GM19035 (cell line): ENCODE measurements at regions not wholly inside any gene's neighbourhood (a gene's known extent, or its start where the extent isn't known, plus 50 kb on each side); places are given as distances from the start of the nearest gene placed in this dataset.
"Not testable (repeated sequence)": the region's sequence is repeated elsewhere in the genome, so short reads cannot be mapped to it uniquely, and the experiment has no call there.

Experiments used
- ATAC-seq: cut with Tn5 transposase; IDR thresholded peaks from one replicate; pipeline ENCODE4 v1.9.1; 2021; ENCODE audit not compliant: unreplicated experiment

DNA sequence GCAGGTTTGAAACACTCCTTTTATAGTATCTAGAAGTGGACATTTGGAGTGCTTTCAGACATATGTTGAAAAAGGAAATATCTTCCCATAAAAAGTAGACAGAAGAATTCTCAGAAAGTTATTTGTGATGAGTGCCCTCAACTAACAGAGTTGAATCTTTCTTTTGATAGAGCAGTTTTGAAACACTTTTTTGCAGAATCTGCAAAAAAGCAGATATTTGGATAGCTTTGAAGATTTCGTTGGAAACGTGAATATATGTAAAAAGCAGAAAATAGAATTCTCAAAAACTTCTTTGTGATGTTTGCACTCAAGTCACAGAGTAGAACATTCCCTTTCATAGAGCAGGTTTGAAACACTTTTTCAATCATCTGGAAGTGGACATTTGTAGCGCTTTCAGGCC lies 676.4 kb upstream of the ZNF337 start:
- not testable (repeated sequence) for ATAC-seq

DNA sequence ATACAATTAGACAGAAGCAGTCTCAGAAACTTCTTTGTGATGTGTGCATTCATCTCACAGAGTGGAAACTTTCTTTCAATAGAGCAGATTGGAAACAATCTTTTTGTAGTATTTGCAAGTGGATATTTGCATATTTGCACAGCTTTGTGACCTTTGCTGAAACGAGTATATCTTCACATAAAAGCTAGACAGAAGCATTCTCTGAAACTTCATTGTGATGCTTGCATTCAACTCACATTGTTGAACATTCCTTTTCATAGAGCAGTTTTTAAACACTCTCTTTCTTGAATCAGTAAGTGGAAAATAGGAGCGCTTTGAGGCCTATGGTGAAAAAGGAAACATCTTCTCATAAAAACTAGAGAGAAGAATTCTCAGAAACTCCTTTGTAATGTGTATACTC lies 657.9 kb upstream of the ZNF337 start:
- ATAC-seq = no peak

DNA sequence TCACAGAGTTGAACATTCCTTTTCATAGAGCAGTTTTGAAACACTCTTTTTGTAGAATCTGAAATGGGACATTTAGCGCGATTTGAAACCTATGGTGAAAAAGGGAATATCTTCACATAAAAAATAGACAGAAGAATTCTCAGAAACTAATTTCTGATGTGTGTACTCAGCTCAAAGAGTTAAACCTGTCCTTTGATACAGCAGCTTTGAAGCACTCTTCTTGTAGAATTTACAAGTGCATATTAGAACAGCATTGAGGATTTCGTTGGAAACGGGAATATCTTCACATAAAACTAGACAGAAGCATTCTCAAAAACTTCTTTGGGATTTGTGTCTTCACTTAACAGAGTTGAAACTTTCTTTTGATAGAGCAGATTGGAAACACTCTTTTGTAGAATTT lies 650.7 kb upstream of the ZNF337 start:
- ATAC-seq = no peak

DNA sequence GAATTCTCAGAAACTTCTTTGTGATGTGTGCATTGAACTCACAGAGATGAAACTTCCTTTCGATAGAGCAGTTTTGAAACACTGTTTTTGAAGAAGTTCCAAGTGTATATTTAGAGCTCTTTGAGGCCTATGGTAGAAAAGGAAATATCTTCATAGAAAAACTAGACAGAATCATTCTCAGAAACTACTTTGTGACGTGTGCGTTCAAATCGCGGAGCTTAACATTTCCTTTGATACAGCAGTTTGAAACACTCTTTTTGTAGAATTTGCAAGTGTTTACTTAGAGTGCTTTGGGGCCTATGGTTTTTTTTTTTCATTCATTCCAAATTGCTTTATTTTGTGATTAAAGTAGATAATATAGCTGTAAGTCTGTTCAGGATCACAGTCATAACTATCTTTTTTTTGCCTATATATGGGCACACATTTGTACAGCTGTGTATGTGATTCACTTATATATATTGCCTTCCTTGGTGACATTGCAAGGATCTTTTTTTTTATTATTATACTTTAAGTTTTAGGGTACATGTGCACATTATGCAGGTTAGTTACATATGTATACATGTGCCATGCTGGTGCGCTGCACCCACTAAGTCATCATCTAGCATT lies 643.9 kb upstream of the ZNF337 start:
- not testable (repeated sequence) for ATAC-seq

DNA sequence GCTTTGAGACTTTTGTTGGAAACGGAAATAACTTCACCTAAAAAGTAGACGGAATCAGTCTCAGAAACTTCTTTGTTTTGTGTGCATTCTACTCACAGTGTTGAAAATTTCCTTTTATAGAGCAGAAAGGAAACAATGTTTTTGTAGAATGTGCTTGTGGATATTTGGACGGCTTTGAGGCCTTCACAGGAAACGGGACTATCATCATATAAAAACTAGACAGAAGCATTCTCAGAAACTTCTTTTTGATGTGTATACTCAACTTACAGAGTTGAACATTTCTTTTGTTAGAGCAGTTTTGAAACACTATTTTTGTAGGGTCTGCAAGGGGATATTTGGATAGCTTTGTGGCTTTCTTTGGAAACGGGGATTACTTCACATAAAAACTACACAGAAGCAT lies 627.5 kb upstream of the ZNF337 start:
- no peak for ATAC-seq

DNA sequence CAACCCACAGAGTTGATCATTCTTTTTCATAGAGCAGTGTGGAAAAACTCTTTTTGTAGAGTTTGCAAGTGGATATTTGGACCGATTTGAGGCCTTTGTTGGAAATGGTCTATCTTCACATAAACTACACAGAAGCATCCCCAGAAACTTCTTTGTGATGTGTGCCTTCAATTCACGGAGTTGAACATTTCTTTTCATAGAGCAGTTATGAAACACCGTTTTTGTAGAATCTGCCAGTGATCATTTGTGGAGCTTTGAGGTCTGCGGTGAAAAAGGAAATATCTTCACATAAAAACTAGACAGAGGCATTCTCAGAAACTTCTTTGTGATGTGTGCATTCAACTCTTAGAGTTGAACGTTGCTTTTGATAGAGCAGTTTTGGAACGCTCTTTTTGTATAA lies 618.4 kb upstream of the ZNF337 start:
- no peak for ATAC-seq

DNA sequence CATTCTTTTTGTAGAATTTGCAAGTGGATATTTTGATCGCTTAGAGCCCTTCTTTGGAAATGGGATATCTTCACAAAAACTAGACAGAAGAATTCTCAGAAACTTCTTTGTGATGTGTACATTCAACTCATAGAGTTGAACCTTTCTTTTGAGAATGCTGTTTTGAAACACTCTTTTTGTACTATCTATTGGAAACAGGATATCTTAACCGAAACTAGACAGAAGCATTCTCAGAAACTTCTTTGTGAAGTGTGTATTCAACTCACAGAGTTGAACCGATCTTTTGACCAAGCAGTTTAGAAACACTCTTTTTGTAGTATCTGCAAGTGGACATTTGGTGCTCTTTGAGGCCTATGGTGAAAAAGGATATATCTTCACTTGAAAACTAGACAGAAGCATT lies 613.1 kb upstream of the ZNF337 start:
- not testable (repeated sequence) for ATAC-seq

DNA sequence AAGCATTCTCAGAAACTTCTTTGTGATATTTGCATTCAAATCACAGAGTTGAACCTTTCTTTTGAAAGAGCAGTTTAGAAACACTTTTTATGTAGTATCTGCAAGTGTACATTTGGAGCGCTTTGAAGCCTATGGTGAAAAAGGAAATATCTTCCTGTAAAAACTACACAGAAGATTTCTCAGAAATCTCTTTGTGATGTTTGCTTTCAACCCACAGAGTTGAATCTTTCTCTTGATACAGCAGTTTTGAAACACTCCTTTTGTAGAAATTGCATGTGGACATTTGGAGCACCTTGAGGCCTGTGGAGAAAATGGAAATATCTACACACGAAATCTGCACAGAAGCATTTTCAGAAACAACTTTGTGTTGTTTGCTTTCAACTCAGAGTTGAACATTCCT lies 612.3 kb upstream of the ZNF337 start:
- no peak for ATAC-seq

DNA sequence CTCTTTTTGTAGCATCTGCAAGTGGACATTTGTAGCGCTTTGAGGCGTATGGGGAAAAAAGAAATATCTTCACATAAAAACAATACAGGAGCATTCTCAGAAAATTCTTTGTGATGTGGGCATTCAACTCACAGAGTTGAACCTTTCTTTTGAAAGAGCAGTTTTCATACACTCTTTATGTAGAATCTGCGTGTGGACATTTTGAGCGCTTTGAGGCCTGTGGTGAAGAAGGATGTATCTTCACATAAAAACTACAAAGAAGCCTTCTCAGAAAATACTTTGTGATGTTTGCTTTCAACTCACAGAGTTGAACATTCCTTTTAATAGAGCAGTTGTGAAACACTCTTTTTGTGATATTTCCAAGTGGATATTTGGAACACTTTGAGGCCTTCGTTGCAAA lies 598.4 kb upstream of the ZNF337 start:
- no peak for ATAC-seq

DNA sequence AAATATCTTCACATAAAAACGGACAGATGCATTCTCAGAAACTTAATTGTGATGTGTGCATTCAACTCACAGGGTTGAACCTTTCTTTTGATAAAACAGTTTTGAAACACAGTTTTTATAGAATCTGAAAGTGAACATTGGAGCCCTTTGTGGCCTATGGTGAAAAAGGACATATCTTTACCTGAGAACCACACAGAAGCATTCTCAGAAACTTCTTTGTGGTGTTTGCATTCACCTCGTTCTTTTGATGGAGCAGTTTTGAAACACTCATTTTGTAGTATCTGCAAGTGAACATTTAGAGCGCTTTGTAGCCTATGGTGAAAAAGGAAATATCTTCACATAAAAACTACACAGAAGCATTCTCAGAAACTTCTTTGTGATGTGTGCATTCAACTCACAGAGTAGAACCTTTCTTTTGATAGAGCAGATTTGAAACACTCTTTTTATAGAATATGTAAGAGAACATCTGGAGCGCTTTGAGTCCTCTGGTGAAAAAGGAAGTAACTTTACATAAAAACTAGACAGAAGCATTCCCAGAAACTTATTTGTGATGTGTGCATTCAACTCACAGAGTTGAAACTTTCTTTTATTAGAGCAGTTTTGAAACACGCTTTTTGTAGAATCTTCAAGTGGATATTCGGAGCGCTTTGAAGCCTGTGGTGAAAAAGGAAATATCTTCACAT lies 591.9 kb upstream of the ZNF337 start:
- not testable (repeated sequence) for ATAC-seq

DNA sequence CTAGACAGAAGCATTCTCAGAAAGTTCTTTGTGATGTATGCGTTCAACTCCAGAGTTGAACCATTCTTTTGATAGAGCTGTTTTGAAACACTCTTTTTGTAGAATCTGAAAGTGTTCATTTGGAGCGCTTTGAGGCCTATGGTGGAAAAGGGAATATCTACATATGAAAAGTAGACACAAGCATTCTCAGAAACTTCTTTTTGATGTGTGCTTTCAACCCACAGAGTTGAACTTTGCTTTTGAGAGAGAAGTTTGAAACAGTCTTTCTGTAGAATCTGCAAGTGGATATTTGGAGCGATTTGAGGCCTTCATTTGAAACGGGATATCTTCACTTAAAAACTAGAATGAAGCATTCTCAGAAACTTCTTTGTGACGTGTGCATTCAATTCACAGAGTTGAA lies 582.6 kb upstream of the ZNF337 start:
- ATAC-seq = no peak

DNA sequence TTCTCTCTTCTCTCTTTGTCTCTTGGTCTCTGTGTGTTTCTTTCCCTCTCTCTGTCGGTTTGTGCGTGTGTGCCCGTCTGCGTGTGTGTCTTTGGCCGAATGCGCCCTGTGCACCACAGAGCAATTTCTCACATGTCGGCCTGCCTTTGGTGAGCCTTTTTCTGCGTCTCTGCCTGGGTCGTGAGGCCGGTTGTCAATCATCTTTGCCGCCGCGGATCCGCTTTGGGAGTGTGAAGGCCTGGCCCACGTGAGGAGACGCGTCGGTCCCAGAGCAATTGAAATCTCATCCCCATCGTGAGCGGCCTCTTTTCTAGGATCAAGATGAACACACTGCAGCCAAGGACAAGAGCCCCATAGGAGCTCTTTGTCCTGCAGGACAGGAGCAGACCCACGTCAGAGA lies 580.7 kb upstream of the ZNF337 start:
- ATAC-seq = no peak

DNA sequence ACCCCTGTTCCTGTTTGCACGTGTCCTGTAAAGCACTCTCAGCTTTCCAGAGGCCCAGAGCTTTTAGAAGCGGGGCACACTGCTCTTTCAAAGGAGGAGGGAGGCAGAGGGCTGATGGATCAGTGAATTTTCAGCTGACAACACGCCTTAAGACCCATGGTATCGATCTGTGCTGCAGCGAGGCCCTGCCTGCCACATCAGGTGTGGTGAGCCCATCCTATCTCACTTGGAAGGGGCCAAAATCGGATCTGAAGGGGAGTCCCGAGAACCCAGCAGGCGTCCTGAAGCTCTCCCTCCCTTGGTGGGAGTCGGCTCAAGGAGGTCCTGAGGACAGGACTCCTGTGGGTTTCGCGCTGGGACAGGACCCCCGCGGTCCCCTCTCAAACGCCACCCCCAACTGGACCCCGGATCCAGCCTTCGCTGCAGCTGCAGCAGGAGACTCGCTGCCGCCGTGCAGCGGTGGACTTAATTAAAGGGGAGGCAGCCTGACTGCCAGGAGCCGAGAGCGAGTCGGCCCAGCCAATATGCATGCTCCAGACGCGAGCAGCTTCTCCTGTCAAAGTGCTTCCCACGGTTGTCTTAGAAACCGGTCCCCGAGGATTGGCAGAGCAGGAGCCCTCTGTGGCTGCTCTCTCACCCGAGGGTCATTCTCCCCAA lies 580.0 kb upstream of the ZNF337 start:
- ATAC-seq = no peak

DNA sequence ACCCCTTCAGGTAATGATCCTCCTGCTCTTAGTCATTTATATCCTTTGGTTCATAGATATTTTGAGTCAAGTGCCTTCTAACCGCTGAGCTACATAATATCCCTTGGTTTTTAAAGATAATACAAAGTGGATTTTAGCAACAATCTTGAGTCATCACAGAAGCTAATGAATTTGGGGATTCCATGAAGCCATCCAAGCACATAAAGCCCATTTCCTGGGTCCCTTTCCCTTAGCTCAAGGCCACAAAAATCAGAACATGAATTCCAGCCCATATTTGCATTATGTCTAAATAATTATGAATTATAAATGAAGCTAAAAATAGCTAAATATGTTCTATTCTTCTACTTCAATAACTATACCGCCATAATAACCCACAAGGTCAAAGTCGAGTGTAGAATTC lies 572.1 kb upstream of the ZNF337 start:
- ATAC-seq = not testable (repeated sequence)

DNA sequence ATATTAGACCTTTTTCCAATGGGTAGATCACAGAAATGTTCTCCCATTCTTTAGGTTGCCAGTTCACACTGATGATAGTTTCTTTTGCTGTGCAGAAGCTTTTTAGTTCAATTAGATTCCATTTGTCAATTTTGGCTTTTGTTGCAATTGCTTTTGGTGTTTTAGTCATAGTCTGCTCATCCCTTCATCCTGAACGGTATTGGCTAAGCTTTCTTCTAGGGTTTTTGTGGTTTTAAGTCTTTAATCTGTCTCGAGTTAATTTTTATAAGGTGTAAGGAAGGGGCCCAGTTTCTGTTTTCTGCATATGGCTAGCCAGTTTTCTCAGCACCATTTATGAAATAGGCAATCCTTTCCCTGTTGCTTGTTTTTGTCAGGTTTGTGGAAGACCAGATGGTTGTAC lies 564.3 kb upstream of the ZNF337 start:
- not testable (repeated sequence) for ATAC-seq

DNA sequence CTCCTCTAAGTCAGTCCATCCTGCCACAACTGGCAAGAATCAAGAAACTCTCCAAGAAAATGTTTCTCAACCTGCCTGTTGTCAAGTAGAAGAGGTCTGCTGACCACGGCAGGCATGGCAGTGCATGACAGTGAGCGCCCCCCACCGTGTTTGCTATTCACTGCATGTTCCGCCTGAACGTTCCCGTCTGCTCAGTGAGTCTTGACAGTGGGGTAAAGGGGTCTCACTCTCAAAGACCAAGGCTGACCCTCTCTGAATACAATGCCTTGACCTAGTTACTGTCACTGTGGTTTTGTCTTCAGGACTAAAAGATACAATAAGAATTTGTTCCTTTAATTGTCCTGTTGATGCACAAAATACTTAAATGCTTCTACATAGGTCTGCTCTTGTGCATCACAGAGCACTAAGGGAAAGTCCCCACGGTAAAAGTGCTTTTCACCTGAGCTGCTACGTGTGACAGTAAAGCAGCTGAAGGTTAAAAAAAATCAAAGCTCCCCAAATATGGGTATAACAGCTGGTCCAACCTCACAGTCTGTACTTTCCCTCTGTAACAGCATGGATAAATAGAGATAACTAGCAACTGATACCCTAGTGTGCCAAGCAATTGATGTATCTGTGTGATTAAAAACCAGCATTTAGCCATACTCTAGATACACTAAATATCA lies 555.8 kb upstream of the ZNF337 start:
- ATAC-seq = not testable (repeated sequence)

DNA sequence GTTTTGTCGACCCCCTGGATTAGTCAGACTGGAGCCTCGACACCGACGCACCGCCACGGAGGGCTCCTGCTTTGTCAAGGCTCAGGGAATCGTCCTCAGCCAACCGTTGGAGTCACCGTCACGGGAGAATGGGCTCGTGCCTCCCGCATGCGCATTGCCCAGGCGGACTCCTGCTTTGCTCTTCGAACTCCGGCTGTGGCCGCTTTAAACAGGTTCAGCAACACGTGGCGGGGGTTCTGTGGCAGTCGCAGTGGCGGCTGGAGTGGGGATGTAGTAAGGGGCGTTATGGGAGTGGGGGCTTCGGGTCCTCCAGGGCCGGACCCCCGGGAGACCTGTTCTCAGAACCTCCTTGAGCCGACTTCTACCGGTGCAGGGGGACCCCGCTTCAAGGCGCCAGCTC lies 554.7 kb upstream of the ZNF337 start:
- ATAC-seq = not testable (repeated sequence)

DNA sequence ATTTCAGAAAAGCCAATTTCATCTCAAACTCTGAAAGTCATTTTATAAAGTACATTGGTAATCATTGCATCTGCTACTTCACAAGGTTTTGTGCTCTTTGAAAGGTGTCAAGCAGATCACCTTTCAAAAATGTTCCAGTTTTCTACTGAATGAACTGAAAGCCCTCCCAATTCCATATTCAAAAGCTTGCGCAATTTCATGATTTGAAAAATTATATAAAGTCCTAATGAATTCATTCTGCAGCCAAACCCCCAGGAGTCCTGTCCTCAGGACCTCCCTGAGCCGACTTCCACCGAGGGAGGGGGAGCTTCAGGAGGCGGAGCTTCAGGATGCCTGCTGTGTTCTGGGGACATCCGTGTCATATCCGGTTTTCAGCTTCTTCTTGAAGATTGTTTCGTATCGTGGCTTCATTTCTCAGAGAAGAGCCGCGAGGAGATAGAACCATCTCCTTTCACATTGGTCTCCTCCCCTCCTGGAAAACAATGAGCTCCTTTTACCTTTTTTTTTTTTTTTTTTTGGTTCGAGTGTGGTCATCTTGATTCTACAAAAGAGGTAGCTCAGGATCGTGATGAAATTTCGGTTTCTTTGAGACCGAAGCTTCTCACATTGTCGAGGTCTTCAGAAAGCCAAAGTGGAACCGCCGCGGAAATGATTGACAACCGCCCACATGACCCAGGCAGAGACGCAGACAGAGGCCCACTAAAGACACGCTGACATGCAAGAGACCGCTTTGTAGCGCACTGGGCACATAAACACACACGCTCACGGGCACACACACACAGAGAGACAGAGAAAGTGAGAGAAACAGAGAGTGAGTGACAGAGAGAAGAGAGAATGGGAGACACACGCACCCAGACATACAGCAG lies 553.8 kb upstream of the ZNF337 start:
- not testable (repeated sequence) for ATAC-seq

DNA sequence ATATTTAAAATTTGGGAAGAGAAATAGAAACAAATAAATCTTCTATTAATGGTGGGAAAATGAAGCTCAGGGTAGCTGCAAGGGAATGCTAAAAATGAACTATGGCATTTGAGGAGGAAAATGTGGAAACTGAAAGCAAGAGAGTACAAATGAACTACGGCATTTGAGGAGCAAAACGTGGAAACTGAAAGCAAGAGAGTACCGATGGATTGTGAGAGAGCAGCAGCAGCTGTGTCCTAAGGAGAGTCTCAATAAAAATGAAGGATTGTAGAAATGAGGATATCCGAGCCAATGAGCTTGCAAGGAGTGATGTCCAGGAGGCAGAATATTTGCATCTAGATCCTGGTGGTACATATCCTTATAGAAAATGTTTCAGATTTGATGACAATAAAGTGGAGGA lies 547.1 kb upstream of the ZNF337 start:
- no peak for ATAC-seq

DNA sequence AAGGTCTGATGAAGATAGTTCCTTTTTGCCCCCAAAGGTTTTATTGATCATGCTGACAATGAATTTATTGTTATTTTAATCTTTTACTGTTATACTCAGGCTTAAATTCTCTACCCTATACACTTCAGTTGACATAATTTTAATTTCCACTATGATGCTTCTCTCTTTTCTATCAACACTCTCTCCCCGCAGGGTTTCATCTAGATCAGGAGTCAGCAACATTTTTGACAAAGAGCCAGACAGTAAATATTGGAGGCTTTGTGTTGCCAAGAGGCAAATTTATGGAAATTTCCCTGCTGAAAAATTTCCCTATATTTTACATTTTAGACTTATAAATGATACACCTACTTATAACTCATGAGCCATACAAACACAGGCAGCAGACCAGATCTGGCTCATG lies 524.0 kb upstream of the ZNF337 start:
- ATAC-seq = not testable (repeated sequence)

DNA sequence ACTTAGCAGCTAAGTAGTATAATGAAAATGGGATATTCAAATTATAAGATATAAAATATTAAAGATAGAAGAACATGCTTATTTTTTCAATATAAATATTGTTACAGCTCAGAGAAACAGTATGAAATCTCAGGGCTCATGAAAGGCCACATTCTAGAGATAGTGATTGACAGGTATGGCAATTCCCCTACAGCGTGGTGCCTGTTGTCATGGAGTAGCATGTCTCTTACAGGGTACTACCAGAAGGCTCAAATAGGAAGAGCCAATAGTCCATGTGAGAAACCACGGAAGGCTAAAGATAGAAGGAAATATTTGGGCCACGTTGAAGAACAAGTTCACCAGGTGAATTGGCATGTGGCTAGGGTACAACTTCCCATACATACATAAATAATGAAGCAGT lies 522.9 kb upstream of the ZNF337 start:
- not testable (repeated sequence) for ATAC-seq
